ENCODE measurements at regions not wholly inside any gene's neighbourhood (a gene's known extent, or its start where the extent isn't known, plus 50 kb on each side); places are given as distances from the start of the nearest gene placed in this dataset.

- TF ChIP-seq TAF1 (IDR thresholded peaks at IDR 0.05; ENCODE audit: low read depth, low read length) = no peak
- no peak for TF ChIP-seq RAD21 (IDR thresholded peaks at IDR 0.05 in 1 of 2, conservative IDR thresholded peaks at IDR 0.05 in 1 of 2; ENCODE audit: low read depth in 2 of 2, low read length in 2 of 2)
These were observed 689.6 kb upstream of the CDH10 start (continued) for GRCh38 chr5:25334350-25334749.

All from H1 (cell line).